ENCODE measurements at regions not wholly inside any gene's neighbourhood (a gene's known extent, or its start where the extent isn't known, plus 50 kb on each side); places are given as distances from the start of the nearest gene placed in this dataset.

- TF ChIP-seq, protein P1, sequence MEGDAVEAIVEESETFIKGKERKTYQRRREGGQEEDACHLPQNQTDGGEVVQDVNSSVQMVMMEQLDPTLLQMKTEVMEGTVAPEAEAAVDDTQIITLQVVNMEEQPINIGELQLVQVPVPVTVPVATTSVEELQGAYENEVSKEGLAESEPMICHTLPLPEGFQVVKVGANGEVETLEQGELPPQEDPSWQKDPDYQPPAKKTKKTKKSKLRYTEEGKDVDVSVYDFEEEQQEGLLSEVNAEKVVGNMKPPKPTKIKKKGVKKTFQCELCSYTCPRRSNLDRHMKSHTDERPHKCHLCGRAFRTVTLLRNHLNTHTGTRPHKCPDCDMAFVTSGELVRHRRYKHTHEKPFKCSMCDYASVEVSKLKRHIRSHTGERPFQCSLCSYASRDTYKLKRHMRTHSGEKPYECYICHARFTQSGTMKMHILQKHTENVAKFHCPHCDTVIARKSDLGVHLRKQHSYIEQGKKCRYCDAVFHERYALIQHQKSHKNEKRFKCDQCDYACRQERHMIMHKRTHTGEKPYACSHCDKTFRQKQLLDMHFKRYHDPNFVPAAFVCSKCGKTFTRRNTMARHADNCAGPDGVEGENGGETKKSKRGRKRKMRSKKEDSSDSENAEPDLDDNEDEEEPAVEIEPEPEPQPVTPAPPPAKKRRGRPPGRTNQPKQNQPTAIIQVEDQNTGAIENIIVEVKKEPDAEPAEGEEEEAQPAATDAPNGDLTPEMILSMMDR (conservative IDR thresholded peaks at IDR 0.05; ENCODE audit: low read length): no peak
- TF ChIP-seq EZH2phosphoT487 (IDR thresholded peaks at IDR 0.05; ENCODE audit: borderline replicate concordance): no peak
Measured at GRCh38 chr2:137829251-137829650, 135.0 kb upstream of the HNMT start.
